ENCODE measurements at regions not wholly inside any gene's neighbourhood (a gene's known extent, or its start where the extent isn't known, plus 50 kb on each side); places are given as distances from the start of the nearest gene placed in this dataset.

- no peak overlapping the region for H3K27ac ChIP-seq
- H3K4me2 ChIP-seq: no peak overlapping the region
- H4K20me1 ChIP-seq (ENCODE audit: insufficient read depth): no peaks in the 10 kb centered on the region
- no peak overlapping the region for H3K4me3 ChIP-seq (IDR thresholded peaks at IDR 0.05; ENCODE audit: insufficient read depth, low read depth, low read length)
- no peaks in the 10 kb centered on the region for H3K4me1 ChIP-seq (ENCODE audit: low read depth, poor library complexity, severe bottlenecking)
- H3K36me3 ChIP-seq (ENCODE audit: insufficient read depth): no peaks in the 10 kb centered on the region
- H2AFZ ChIP-seq (ENCODE audit: low read depth): no peak overlapping the region
- H3K27me3 ChIP-seq (ENCODE audit: insufficient read depth, low read depth): no peaks in the 10 kb centered on the region
- TF ChIP-seq, protein P1, sequence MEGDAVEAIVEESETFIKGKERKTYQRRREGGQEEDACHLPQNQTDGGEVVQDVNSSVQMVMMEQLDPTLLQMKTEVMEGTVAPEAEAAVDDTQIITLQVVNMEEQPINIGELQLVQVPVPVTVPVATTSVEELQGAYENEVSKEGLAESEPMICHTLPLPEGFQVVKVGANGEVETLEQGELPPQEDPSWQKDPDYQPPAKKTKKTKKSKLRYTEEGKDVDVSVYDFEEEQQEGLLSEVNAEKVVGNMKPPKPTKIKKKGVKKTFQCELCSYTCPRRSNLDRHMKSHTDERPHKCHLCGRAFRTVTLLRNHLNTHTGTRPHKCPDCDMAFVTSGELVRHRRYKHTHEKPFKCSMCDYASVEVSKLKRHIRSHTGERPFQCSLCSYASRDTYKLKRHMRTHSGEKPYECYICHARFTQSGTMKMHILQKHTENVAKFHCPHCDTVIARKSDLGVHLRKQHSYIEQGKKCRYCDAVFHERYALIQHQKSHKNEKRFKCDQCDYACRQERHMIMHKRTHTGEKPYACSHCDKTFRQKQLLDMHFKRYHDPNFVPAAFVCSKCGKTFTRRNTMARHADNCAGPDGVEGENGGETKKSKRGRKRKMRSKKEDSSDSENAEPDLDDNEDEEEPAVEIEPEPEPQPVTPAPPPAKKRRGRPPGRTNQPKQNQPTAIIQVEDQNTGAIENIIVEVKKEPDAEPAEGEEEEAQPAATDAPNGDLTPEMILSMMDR (conservative IDR thresholded peaks at IDR 0.05; ENCODE audit: low read depth, low read length): no peak
- H3K79me2 ChIP-seq (ENCODE audit: insufficient read depth, low read depth): no peaks in the 10 kb centered on the region
- H3K9ac ChIP-seq: no peak overlapping the region
These were observed 118.3 kb upstream of the RCN1 start for GRCh38 chr11:31972623-31973022.

DNA sequence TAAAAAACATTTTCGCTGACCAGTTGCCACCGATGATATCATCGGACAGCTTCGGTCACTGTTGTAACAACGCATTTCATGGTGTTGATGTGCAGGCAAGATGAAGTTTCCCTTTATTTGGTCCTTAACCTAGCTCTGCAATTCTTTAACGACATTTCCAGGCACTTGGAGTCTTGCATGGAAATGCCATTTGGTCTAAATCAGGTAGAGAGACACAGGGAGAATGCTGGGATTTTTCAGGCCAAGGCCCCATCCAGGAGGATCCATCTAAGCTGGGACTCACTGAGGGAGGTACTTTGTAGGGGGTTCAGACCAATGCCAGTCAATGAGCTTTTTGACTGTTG lies 121.5 kb upstream of the RCN1 start:
- Histone ChIP-seq H3K4me2 (no peak overlapping the region), H3K4me3 (IDR thresholded peaks at IDR 0.05; ENCODE audit: insufficient read depth, low read depth, low read length) (no peak overlapping the region), H3K79me2 (ENCODE audit: insufficient read depth, low read depth) (no peaks in the 10 kb centered on the region), H3K9ac (no peak overlapping the region), H4K20me1 (ENCODE audit: insufficient read depth) (no peaks in the 10 kb centered on the region), H3K27ac (no peak overlapping the region), H2AFZ (ENCODE audit: low read depth) (no peak overlapping the region), H3K27me3 (ENCODE audit: insufficient read depth, low read depth) (no peaks in the 10 kb centered on the region), H3K4me1 (ENCODE audit: low read depth, poor library complexity, severe bottlenecking) (no peaks in the 10 kb centered on the region), H3K36me3 (ENCODE audit: insufficient read depth) (no peaks in the 10 kb centered on the region)
- TF ChIP-seq, protein P1 (conservative IDR thresholded peaks at IDR 0.05; ENCODE audit: low read depth, low read length): no peak

DNA sequence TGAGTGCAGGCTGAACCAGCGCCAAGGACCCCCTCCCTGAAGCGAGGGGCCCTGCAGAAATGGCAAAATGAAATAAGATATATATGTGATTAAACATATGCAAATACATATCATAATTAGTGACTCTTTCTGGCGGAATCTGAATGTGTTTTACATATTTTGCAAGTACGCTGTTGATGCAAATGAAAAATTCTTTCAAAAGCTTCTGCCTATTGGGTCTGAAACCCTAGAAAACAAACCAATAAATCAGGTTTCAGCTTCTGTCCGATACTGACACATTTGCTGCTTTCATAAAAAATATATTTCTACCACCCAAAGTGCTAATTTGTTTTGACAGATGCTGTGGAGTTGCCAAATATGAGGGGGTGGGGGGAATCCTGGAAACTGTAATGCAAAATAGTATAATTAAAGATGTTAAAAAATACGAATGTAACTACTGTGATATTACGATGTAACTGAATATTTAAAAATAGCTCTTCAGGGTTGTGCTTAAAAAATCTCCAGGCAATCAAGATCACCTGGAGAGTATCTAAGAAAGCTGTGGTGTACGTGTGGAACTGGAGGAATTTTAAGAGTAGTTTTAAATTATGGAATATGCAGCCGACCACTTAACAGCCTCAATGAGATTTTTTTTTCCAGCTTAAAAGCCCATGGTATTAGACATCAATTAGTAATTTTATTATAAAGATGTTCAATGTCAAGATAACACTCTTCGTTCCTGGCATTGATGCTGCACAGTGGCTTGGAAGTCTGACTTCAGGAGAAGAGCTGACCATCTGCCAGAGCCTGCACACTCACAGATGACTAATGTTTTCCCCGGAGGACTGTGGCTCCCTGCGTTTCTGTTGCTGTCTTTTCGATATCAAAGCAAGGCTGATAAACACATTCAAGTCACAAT lies 122.2 kb upstream of the RCN1 start:
- Histone ChIP-seq H3K27ac (no peak overlapping the region), H3K4me2 (no peak overlapping the region)
- TF ChIP-seq, protein P1 (conservative IDR thresholded peaks at IDR 0.05; ENCODE audit: low read depth, low read length): no peak

GRCh38 chr11:31967404-31968130 lies 123.3 kb upstream of the RCN1 start:
- Histone ChIP-seq H3K27ac (no peak overlapping the region), H3K27me3 (ENCODE audit: insufficient read depth, low read depth) (no peaks in the 10 kb centered on the region), H3K4me3 (IDR thresholded peaks at IDR 0.05; ENCODE audit: insufficient read depth, low read depth, low read length) (no peak overlapping the region), H3K79me2 (ENCODE audit: insufficient read depth, low read depth) (no peaks in the 10 kb centered on the region), H4K20me1 (ENCODE audit: insufficient read depth) (no peaks in the 10 kb centered on the region), H2AFZ (ENCODE audit: low read depth) (no peak overlapping the region), H3K9ac (no peak overlapping the region), H3K4me2 (no peak overlapping the region), H3K36me3 (ENCODE audit: insufficient read depth) (no peaks in the 10 kb centered on the region), H3K4me1 (ENCODE audit: low read depth, poor library complexity, severe bottlenecking) (no peaks in the 10 kb centered on the region)
- TF ChIP-seq, protein P1 (conservative IDR thresholded peaks at IDR 0.05; ENCODE audit: low read depth, low read length): no peak

More for the DNA sequence above, 122.2 kb upstream of the RCN1 start:
- no peaks in the 10 kb centered on the region for H4K20me1 ChIP-seq (ENCODE audit: insufficient read depth)
- H3K27me3 ChIP-seq (ENCODE audit: insufficient read depth, low read depth): no peaks in the 10 kb centered on the region
- H3K79me2 ChIP-seq (ENCODE audit: insufficient read depth, low read depth): no peaks in the 10 kb centered on the region
- no peak overlapping the region for H3K4me3 ChIP-seq (IDR thresholded peaks at IDR 0.05; ENCODE audit: insufficient read depth, low read depth, low read length)
- no peaks in the 10 kb centered on the region for H3K4me1 ChIP-seq (ENCODE audit: low read depth, poor library complexity, severe bottlenecking)
- no peak overlapping the region for H2AFZ ChIP-seq (ENCODE audit: low read depth)
- no peak overlapping the region for H3K9ac ChIP-seq
- no peaks in the 10 kb centered on the region for H3K36me3 ChIP-seq (ENCODE audit: insufficient read depth)

All from KMS-11 (cell line).